Sciatic nerve (tissue), 2 donors: ENCODE measurements at regions not wholly inside any gene's neighbourhood (a gene's known extent, or its start where the extent isn't known, plus 50 kb on each side); places are given as distances from the start of the nearest gene placed in this dataset.

Experiments used
- ATAC-seq: fragments of 200-7000 bp; cut with Tn5 transposase; one replicate; pipeline ENCODE4 v1.9.1; 2020; ENCODE audit warnings: mild to moderate bottlenecking, moderate library complexity
- DNase-seq: peaks from one replicate; pipeline ENCODE4 v3.0.0-alpha.2; 2020; ENCODE audit warnings: low spot score
- intact Hi-C: fragments of 100-400 bp; cut with DNase I; formaldehyde crosslinking; loops from one replicate; pipeline ENCODE4 v1.14.2; 2022
- donor health status: DM: no; HTN: no; CAD: no.
- donor health status: DM: no; HTN: no; CAD: no.

DNA sequence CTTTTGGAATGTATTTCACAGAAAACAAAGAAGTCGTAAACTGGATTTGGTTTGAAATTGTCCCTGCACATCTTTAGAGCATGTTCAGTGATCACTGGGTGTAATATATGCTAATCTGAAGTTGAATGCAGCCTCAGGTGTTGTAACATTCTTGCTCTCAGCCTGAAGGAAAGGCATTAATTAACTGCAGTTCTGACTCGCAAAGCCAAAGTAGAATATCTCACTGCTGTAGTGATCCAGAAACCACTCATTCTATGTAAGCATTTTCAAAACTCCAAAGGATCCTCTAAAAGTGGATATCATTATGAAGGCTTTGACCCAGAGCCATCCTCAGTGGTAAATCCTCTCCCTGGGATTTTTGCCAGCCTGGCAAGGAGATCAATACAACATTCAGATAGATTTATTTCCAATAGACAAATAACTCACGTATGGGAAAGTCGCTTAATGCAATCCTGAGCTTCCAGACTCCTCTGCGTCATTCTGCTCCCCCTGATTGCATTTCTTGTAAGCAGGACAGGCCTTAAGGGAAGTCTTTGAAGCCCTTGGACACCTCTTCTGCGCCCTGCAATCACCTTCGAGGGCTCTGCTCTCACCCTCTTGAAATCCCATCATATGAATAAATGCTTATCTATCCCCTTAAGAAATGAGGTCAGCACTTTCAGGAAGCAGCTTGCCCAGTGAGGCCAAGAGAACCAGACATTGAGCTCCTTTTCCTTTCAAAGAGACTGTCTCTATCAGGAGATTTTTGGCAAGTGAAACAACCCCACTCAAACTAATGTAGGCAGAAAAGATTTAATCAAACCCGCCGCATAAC lies 301.7 kb upstream of the NBEA start:
- DNase-seq = no peak
- intact Hi-C loops = no loop called here

GRCh38 chr13:34640993-34641330 lies 301.1 kb upstream of the NBEA start:
- no peak for DNase-seq
- intact Hi-C loops = no loop called here

More for the DNA sequence above, 301.7 kb upstream of the NBEA start:
- ATAC-seq = no peak

GRCh38 chr13:34647379-34648150 lies 294.5 kb upstream of the NBEA start:
- no peak for ATAC-seq
- no peak for DNase-seq
- intact Hi-C loops = no loop called here

More at GRCh38 chr13:34640993-34641330, 301.1 kb upstream of the NBEA start:
- no peak for ATAC-seq

DNA sequence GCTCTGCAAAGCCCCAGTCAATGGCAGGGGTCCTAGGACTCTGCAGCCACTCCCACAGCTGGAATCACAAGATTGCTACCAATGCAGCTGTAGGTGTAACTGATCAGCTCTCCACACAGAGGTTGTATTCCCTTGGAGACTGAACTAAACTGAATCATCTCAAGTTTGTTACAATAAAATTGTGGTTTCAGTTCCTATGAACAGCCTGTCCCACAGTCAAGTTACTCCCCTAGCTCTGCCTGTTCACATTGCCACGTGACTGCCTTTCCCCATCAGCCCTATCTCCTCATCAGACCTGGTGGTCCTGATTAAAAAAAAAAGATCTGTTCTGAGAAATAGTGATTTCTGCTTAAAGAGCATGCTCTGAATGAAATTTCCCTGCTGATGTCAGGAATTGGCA lies 287.9 kb upstream of the NBEA start:
- DNase-seq (no peak), ATAC-seq (peak; percentile 67)
- intact Hi-C loops = no loop called here

DNA sequence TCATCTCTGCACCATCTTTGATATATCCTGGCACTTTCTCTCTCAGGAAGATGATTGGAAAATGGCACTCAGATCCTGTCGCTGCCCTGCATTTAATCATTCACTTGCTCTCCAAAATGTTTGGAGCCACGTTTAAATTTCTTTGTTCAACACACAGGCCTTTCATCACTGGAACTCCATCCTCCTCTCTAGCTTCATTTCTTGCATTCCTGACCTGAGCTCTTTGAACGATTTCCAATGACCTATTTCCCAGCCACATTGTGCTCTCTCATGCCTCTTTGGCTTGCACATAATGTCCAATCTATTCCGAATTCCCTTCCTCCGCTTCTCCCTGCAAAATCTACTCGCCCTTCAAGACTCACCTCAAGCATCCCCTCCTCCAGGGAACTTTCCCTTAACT lies 287.4 kb upstream of the NBEA start:
- ATAC-seq (peak; percentile 75), DNase-seq (no peak)

GRCh38 chr13:34655554-34655953 lies 286.5 kb upstream of the NBEA start:
- ATAC-seq (no peak), DNase-seq (no peak)
- intact Hi-C loops = no loop called here

More for the DNA sequence above, 287.4 kb upstream of the NBEA start:
- intact Hi-C loops = no loop called here

DNA sequence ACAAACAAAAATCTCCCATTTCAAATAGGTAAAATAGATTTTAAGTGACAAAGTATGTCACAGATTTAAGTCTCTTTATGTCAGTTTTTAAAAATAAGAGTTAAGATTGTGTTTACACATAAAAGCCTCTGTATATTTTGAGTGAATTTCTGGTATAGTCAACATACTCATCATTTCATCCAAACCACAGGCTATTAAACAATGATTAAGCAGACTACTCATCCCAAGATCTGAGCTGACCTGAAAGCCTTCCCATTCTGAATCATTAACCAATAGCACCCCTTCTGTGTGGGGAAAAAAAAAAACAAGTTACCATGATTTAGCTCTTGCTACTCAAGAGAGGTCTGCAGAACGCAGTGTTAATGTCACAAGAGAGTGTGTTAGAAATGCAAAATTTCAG lies 284.4 kb upstream of the NBEA start:
- intact Hi-C loops = no loop called here
- no peak for DNase-seq
- no peak for ATAC-seq

- no peak for ATAC-seq
- intact Hi-C loops = no loop called here
- no peak for DNase-seq
Measured at GRCh38 chr13:34667286-34668218, 274.5 kb upstream of the NBEA start.

GRCh38 chr13:34671137-34671536 lies 270.9 kb upstream of the NBEA start:
- ATAC-seq (peak; percentile 89), DNase-seq (no peak)
- intact Hi-C loops = no loop called here

GRCh38 chr13:34672631-34673030 lies 269.4 kb upstream of the NBEA start:
- DNase-seq (no peak), ATAC-seq (no peak)
- intact Hi-C loops = no loop called here

DNA sequence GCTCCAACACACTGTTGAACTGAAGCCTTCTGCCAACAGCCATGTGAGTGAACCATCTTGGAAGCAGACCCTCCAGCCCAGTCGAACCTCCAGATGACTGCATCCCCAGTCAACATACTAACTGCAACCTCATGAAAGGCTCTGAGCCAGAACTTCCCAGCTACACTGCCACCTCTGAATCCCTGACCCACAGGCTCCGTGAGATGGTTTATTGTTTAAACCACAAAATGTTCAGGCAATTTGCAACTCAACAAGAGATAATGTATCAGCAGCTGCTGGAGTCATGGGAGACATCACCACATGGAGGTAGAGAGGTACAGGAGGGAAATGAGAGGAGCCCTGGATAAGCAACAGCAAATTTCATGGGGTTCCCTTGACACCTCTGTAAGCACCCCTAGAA lies 266.4 kb upstream of the NBEA start:
- no peak for DNase-seq
- intact Hi-C loops = no loop called here
- no peak for ATAC-seq

GRCh38 chr13:34678154-34678553 lies 263.9 kb upstream of the NBEA start:
- ATAC-seq (no peak), DNase-seq (no peak)
- intact Hi-C loops = no loop called here

DNA sequence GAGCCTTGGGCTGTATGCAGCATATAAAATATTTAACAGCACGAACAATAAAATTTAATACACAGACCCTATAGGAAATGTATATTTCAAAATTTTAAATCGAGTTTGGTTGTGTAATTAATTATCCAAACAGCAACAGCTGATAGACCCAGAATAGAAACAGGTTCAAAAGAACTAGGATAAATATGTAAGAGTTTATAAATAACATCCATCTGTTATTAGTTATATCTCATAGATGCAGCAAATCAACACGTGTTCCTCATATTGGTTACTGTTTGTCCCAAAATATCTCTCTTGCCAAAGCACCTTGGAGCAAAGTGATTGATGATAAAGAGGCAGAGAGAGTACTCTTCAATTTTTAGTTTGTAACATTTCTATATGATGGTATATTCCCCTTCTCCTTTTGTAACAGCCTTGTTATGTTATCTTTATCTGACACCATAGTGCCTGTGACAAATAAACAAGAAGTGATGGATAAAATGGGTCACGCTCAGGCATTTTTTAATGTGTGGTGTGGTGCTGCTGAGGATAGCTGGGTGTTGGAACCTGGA lies 260.6 kb upstream of the NBEA start:
- no peak for DNase-seq
- no peak for ATAC-seq
- intact Hi-C loops = no loop called here

DNA sequence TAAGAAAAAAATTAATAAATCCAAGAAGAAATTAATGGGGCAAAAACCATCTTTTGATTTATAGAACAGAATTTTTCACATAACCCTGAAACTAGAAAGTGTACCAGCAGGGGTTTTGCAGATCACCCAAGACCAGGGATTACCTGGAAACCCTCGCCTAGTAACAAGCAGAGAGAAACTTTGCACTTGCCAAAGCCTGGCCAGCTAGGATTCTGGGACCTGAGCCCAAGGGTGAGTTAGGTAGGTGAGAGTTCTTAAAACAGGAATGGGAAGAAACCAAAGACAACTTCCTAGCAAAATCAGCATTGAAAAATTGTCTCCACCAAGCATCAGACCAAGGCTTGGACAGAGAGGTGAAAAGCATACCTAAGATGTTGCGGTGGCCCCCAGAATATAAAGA lies 247.0 kb upstream of the NBEA start:
- no peak for DNase-seq
- intact Hi-C loops = no loop called here
- no peak for ATAC-seq

- no peak for DNase-seq
- no peak for ATAC-seq
- intact Hi-C loops = no loop called here
Measured at GRCh38 chr13:34696296-34696695, 245.8 kb upstream of the NBEA start.

DNA sequence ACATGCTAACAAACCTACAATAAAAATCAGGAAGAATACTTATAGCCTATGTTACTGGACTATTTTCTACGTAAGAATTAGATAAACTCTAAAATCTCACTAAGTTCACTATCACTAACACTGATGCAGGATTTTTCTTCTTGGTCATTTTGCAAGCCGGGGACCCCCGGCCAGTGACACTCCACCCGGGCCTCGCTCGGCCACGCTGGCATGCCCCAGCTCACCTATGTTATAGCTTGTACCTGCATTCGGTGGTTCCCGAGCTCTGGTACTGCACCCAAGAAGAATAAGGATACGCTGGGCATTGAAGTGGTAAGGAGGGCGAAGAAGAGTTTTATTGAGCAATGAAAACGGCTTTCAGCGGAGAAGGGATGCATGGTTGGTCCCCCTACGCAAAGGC lies 245.3 kb upstream of the NBEA start:
- ATAC-seq (no peak), DNase-seq (no peak)
- intact Hi-C loops = no loop called here

GRCh38 chr13:34698945-34699344 lies 243.1 kb upstream of the NBEA start:
- DNase-seq (no peak), ATAC-seq (peak; percentile 90)
- intact Hi-C loops = no loop called here

DNA sequence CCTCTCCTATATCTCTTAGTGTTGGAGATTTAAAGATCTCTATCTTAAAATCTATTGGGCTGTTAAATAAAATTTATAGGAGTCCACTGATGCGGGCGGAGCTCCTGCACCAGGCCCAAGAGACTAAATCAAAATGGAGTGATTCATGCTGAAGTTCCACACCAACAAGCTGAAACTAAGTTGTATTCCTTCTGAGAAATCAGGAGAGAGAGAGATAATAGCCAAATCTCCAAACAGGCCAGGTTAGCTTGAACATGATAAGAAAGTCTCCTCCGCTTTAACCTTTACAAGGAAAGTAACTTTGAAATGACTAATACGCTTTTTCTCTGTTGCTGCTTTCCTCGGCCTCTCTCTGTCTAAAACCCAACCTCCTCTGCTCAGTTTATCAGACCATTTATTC lies 241.9 kb upstream of the NBEA start:
- ATAC-seq = no peak
- intact Hi-C loops = no loop called here

DNA sequence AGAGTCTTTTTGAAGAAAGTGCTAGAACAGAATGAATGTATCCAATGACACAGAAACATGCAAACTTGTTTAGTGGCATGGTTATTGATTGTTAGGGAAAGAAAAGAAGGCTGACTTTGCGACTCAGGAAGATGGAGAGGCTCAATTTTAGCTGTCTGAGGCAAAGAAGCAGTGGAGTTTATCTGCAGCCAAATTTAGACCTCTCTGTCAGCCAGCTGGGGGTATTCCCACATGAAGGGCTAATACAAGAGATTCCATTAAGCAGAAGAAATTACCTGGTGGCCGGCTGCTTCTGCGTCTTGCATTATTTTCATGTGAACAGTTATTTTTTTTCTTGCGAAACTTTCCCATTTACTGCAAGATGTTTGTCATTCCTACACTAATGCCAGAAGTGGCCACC lies 240.2 kb upstream of the NBEA start:
- DNase-seq = no peak
- intact Hi-C loops = no loop called here
- ATAC-seq = no peak

More for the DNA sequence above, 241.9 kb upstream of the NBEA start:
- DNase-seq = no peak
